CD14-positive monocyte (primary cell): ENCODE measurements at regions not wholly inside any gene's neighbourhood (a gene's known extent, or its start where the extent isn't known, plus 50 kb on each side); places are given as distances from the start of the nearest gene placed in this dataset.
A peak's percentile ranks its signal among the peaks of the same experiment; 100 is the strongest.

Experiments
- DNase-seq, 3 donors: peaks; one replicate each; pipeline ENCODE4 v3.0.0-alpha.2; 2011 to 2022
- H2AFZ ChIP-seq: 2 replicates; pipeline ENCODE4 v1.6.0; 2012; ENCODE audit warnings: mild to moderate bottlenecking, low read depth, low read length, inconsistent platforms; ENCODE audit not compliant: insufficient read depth, poor library complexity, severe bottlenecking
- H3K27ac ChIP-seq, 2 donors: 1 replicate in 1 of 2; 2 replicates in 1 of 2; pipeline ENCODE4 v1.5.1; 2012 to 2013; ENCODE audit warnings: low read length in 2 of 2, control low read depth in 1 of 2, inconsistent platforms in 1 of 2, low read depth in 1 of 2, mild to moderate bottlenecking in 1 of 2
- H3K27me3 ChIP-seq, 2 donors: one replicate each; pipeline versions ENCODE4 v1.6.0 to v1.6.1; 2011 to 2013; ENCODE audit warnings: low read length in 2 of 2; ENCODE audit not compliant: control insufficient read depth in 2 of 2, insufficient read depth in 2 of 2
- H3K36me3 ChIP-seq, 2 donors: replicated peaks in 1 of 2; 1 replicate in 1 of 2; 2 replicates in 1 of 2; pipeline versions ENCODE4 v1.5.1 to v1.6.1; 2012 to 2013; ENCODE audit warnings: low read length in 2 of 2, control low read depth in 1 of 2, inconsistent platforms in 1 of 2, mild to moderate bottlenecking in 1 of 2; ENCODE audit not compliant: insufficient read depth in 2 of 2, control insufficient read depth in 1 of 2
- H3K4me1 ChIP-seq, 2 donors: 1 replicate in 1 of 2; 2 replicates in 1 of 2; pipeline versions ENCODE4 v1.5.1 to v1.6.1; 2012 to 2013; ENCODE audit warnings: low read length in 2 of 2, control low read depth in 1 of 2, inconsistent platforms in 1 of 2, mild to moderate bottlenecking in 1 of 2, moderate library complexity in 1 of 2; ENCODE audit not compliant: insufficient read depth in 2 of 2, control insufficient read depth in 1 of 2
- H3K4me2 ChIP-seq: replicated peaks from 2 replicates; pipeline ENCODE3; 2012; ENCODE audit warnings: low read length, moderate library complexity, mild to moderate bottlenecking; ENCODE audit not compliant: poor library complexity, severe bottlenecking; ENCODE audit errors: extremely low read depth
- H3K4me3 ChIP-seq, 3 experiments: fragments of 200-600 bp in 1 of 3; sonication (generic) in 1 of 3; replicated peaks in 1 of 3; 1 replicate in 2 of 3; 2 replicates in 1 of 3; pipeline ENCODE4 v1.5.1; 2011 to 2013; ENCODE audit warnings: low read length in 3 of 3, mild to moderate bottlenecking in 3 of 3, control low read depth in 2 of 3, low read depth in 2 of 3, inconsistent platforms in 1 of 3, moderate library complexity in 1 of 3
- H3K79me2 ChIP-seq: 2 replicates; pipeline ENCODE4 v1.6.0; 2012; ENCODE audit warnings: mild to moderate bottlenecking, control low read depth, inconsistent platforms, low read length, moderate library complexity; ENCODE audit not compliant: insufficient read depth
- H3K9ac ChIP-seq: 2 replicates; pipeline ENCODE4 v1.6.0; 2017; ENCODE audit warnings: low read length, mild to moderate bottlenecking; ENCODE audit not compliant: insufficient read depth, poor library complexity, severe bottlenecking
- H3K9me3 ChIP-seq, 2 donors: replicated peaks in 1 of 2; 1 replicate in 1 of 2; 2 replicates in 1 of 2; pipeline versions ENCODE4 v1.5.1 to v1.6.1; 2012 to 2013; ENCODE audit warnings: low read length in 2 of 2, control low read depth in 1 of 2; ENCODE audit not compliant: control insufficient read depth in 1 of 2, insufficient read depth in 1 of 2
- H4K20me1 ChIP-seq: 2 replicates; pipeline ENCODE4 v1.6.0; 2012; ENCODE audit warnings: mild to moderate bottlenecking, low read length, control low read depth, moderate library complexity; ENCODE audit not compliant: insufficient read depth
- H3K27ac Mint-ChIP-seq, 7 donors: one replicate each; pipeline ENCODE4 v1.8.0; 2020; ENCODE audit warnings: mild to moderate bottlenecking in 7 of 7, mixed read lengths in 7 of 7, moderate library complexity in 6 of 7, inconsistent platforms in 2 of 7
- H3K27me3 Mint-ChIP-seq, 3 donors: one replicate each; pipeline ENCODE4 v1.8.0; 2021 to 2022; ENCODE audit warnings: low read depth in 3 of 3, mild to moderate bottlenecking in 3 of 3, mixed read lengths in 3 of 3, moderate library complexity in 3 of 3, inconsistent platforms in 1 of 3
- H3K36me3 Mint-ChIP-seq, 2 donors: one replicate each; pipeline ENCODE4 v1.8.0; 2020; ENCODE audit warnings: mixed read lengths in 2 of 2, inconsistent platforms in 1 of 2, mild to moderate bottlenecking in 1 of 2
- H3K4me1 Mint-ChIP-seq: one replicate; pipeline ENCODE4 v1.8.0; 2020; ENCODE audit warnings: mild to moderate bottlenecking, mixed read lengths
- H3K4me3 Mint-ChIP-seq, 2 donors: one replicate each; pipeline ENCODE4 v1.8.0; 2020; ENCODE audit warnings: mild to moderate bottlenecking in 2 of 2, mixed read lengths in 2 of 2, moderate library complexity in 1 of 2
- H3K9me3 Mint-ChIP-seq, 7 donors: one replicate each; pipeline ENCODE4 v1.8.0; 2020 to 2022; ENCODE audit warnings: mixed read lengths in 7 of 7, mild to moderate bottlenecking in 6 of 7, moderate library complexity in 6 of 7, inconsistent platforms in 2 of 7
- CTCF ChIP-seq: fragments of 200-600 bp; IDR thresholded peaks from one replicate; pipeline ENCODE4 v1.8.0; 2022; ENCODE audit warnings: antibody characterized with exemption, mild to moderate bottlenecking
- whole genome bisulfite sequencing: methylation state at CpG from one replicate; pipeline ENCODE4 v1.1.5; 2013; ENCODE audit warnings: missing lambda C conversion rate; ENCODE audit not compliant: insufficient coverage; 5-methylcytosine and 5-hydroxymethylcytosine counted together
- intact Hi-C, 2 donors: fragments of 100-400 bp; cut with micrococcal nuclease; formaldehyde crosslinking; loops; one replicate each; pipeline versions ENCODE4 v1.15.0 to v1.15.1; 2023

GRCh38 chr12:93156086-93156716 is 221.5 kb upstream of the NUDT4 start:
- Mint-ChIP-seq H3K4me1 (peaks cover 3% of the 10 kb centered on the region), H3K9me3 (peaks cover 5 to 16% (median 13%) of the 10 kb centered on the region in 7 donors), H3K36me3 (no peaks in the 10 kb centered on the region), H3K27me3 (peaks cover 1 to 3% (median 3%) of the 10 kb centered on the region in 3 donors), H3K27ac (no peak overlapping the region), H3K4me3 (peak overlapping the region in 1 of 2 donors; percentile 35)
- Histone ChIP-seq H3K4me1 (no peaks in the 10 kb centered on the region), H3K9ac (no peak overlapping the region), H4K20me1 (no peaks in the 10 kb centered on the region), H3K9me3 (peaks cover 3 to 7% of the 10 kb centered on the region in 2 donors), H2AFZ (no peak overlapping the region), H3K27ac (no peak overlapping the region), H3K36me3 (no peaks in the 10 kb centered on the region), H3K27me3 (peaks cover 0 to 2% of the 10 kb centered on the region in 2 donors), H3K79me2 (no peaks in the 10 kb centered on the region), H3K4me2 (no peak overlapping the region), H3K4me3 (no peak overlapping the region)
- 48% methylated on average over 3 of the region's 7 CpGs for WGBS
- DNase-seq, result no peak
- TF ChIP-seq CTCF, result no peak
- intact Hi-C loops, result no loop called here

DNA sequence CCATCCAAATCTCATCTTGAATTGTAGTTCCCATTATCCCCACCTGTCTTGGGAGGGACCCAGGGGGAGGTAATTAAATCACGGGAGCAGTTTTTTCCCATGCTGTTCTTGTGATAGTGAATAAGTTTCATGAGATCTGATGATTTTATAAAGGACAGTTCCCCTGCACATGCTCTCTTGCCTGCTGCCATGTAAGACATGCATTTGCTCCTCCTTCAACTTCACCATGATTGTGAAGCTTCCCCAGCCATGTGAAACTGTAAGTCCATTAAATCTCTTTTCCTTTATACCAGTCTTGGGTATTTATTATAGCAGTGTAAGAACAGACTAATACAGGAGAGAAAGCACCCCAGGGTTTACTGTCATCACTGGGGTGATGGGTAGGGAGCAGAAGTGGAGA is 220.4 kb upstream of the NUDT4 start:
- H3K9me3 Mint-ChIP-seq, result peaks cover 5 to 16% (median 13%) of the 10 kb centered on the region in 7 donors
- WGBS, result no CpG with 5 or more reads among the region's 1 CpG
- TF ChIP-seq CTCF, result no peak

More for the DNA sequence above, 220.4 kb upstream of the NUDT4 start:
- H2AFZ ChIP-seq, result no peak overlapping the region
- no peaks in the 10 kb centered on the region for H3K4me1 ChIP-seq
- H3K36me3 ChIP-seq, result no peaks in the 10 kb centered on the region
- H3K27me3 ChIP-seq, result peaks cover 0 to 2% of the 10 kb centered on the region in 2 donors
- no peak overlapping the region for H3K27ac ChIP-seq
- Mint-ChIP-seq H3K4me1 (peaks cover 3% of the 10 kb centered on the region), H3K36me3 (no peaks in the 10 kb centered on the region), H3K4me3 (no peak overlapping the region), H3K27me3 (peaks cover 1 to 3% (median 3%) of the 10 kb centered on the region in 3 donors), H3K27ac (peak overlapping the region in 1 of 7 donors; percentile 15)
- peaks cover 3 to 7% of the 10 kb centered on the region in 2 donors for H3K9me3 ChIP-seq
- no peak overlapping the region for H3K4me2 ChIP-seq
- H4K20me1 ChIP-seq, result no peaks in the 10 kb centered on the region
- no peak overlapping the region for H3K9ac ChIP-seq
- intact Hi-C loops, result no loop called here
- no peak for DNase-seq
- no peak overlapping the region for H3K4me3 ChIP-seq
- no peaks in the 10 kb centered on the region for H3K79me2 ChIP-seq
